ENCODE measurements at regions not wholly inside any gene's neighbourhood (a gene's known extent, or its start where the extent isn't known, plus 50 kb on each side); places are given as distances from the start of the nearest gene placed in this dataset.

DNA sequence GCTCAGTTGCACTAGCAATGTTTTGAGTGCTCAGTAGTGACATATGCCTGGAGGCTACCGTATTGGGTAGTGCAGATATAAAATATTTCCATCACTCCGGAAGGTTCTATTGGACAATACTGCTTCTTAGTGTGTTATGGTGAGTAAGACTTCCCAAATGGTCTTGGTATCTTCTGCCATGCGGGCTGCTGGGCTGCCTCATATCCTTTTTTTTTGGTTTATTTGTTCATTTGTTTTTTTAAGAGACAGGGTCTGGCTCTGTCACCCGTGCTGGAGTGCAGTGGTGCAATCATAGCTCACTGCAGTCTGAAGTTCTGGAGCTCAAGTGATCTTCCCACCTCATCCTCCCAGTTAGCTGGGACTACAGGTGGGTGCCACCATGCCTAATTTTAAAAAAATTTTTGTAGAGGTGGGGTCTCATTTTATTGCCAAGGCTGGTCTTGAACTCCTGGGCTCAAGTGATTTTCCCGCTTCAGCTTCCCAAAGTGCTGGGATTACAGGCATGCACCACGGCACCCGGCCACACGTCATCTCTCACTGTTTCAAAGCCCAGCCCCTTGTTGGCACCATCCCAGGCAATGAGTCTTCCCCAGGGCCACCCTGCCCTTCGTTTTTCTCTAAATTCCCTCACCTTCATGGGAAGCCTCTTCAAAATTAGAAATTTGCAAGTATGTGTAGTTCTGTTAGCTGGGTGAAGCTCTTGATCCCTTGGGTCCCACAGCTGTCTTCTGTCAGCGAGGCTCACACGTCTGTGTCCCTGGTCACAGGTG is 111.0 kb upstream of the KLF14 start:
- H3K4me3 ChIP-seq (ENCODE audit: low read depth in 1 of 2, low read length in 2 of 2), result no peak overlapping the region

DNA sequence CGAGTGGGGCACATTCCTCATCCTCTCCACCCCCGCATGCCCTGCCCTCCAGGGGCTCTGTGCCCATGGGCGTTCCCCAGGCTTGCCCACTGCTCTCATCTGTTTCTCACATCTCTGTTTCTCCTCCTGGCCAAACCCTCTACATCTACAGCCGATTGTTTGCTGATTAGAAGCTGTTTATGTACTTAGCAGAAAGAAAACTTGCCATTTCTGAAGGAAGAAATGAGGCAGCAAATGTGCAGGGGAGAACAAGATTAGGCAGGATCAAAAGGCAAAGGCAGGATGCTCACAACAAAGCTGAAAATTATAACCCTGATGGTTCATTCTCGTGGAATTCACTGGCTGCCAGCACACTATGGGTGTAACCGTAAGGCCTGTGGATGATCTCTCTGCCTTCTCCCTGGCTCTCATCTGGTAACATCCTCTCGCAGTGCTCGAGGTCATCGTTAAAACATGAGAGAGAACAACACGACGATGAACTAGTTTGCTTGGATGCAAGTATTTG is 111.6 kb upstream of the KLF14 start:
- no peaks in the 10 kb centered on the region for H3K9me3 ChIP-seq (ENCODE audit: insufficient read depth, low read length, severe bottlenecking)
- no peaks in the 10 kb centered on the region for H3K27me3 ChIP-seq (ENCODE audit: insufficient read depth, low read length, poor library complexity)
- DNase-seq, result no peak
- no peak for ATAC-seq (ENCODE audit: insufficient read depth, low read depth)
- TF ChIP-seq EZH2 (IDR thresholded peaks at IDR 0.05; ENCODE audit: borderline replicate concordance, low read depth, low read length, severe bottlenecking), result no peak
- TF ChIP-seq, protein P1, sequence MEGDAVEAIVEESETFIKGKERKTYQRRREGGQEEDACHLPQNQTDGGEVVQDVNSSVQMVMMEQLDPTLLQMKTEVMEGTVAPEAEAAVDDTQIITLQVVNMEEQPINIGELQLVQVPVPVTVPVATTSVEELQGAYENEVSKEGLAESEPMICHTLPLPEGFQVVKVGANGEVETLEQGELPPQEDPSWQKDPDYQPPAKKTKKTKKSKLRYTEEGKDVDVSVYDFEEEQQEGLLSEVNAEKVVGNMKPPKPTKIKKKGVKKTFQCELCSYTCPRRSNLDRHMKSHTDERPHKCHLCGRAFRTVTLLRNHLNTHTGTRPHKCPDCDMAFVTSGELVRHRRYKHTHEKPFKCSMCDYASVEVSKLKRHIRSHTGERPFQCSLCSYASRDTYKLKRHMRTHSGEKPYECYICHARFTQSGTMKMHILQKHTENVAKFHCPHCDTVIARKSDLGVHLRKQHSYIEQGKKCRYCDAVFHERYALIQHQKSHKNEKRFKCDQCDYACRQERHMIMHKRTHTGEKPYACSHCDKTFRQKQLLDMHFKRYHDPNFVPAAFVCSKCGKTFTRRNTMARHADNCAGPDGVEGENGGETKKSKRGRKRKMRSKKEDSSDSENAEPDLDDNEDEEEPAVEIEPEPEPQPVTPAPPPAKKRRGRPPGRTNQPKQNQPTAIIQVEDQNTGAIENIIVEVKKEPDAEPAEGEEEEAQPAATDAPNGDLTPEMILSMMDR (IDR thresholded peaks at IDR 0.05; ENCODE audit: borderline replicate concordance, extremely low read depth, low read length, poor library complexity, severe bottlenecking), result no peak
- H3K79me2 ChIP-seq (ENCODE audit: insufficient read depth, low read length), result no peaks in the 10 kb centered on the region
- H2AFZ ChIP-seq (ENCODE audit: low read depth, low read length), result no peak overlapping the region
- no peaks in the 10 kb centered on the region for H3K36me3 ChIP-seq (ENCODE audit: insufficient read depth, low read length)
- no peak overlapping the region for H3K27ac ChIP-seq (ENCODE audit: low read length)
- H4K20me1 ChIP-seq (ENCODE audit: insufficient read depth, low read length), result no peaks in the 10 kb centered on the region
- H3K9ac ChIP-seq (ENCODE audit: low read depth, low read length), result no peak overlapping the region
- H3K4me2 ChIP-seq (ENCODE audit: insufficient read depth, low read length), result no peak overlapping the region
- H3K4me3 ChIP-seq (ENCODE audit: low read depth in 1 of 2, low read length in 2 of 2), result no peak overlapping the region
- H3K4me1 ChIP-seq (ENCODE audit: insufficient read depth, low read length), result peaks cover 9% of the 10 kb centered on the region

More for the DNA sequence above, 111.0 kb upstream of the KLF14 start:
- peaks cover 9% of the 10 kb centered on the region for H3K4me1 ChIP-seq (ENCODE audit: insufficient read depth, low read length)
- no peaks in the 10 kb centered on the region for H4K20me1 ChIP-seq (ENCODE audit: insufficient read depth, low read length)
- DNase-seq (no peak), ATAC-seq (ENCODE audit: insufficient read depth, low read depth) (no peak)
- H3K27ac ChIP-seq (ENCODE audit: low read length), result no peak overlapping the region
- no peak overlapping the region for H3K4me2 ChIP-seq (ENCODE audit: insufficient read depth, low read length)
- H3K9me3 ChIP-seq (ENCODE audit: insufficient read depth, low read length, severe bottlenecking), result no peaks in the 10 kb centered on the region
- H3K79me2 ChIP-seq (ENCODE audit: insufficient read depth, low read length), result no peaks in the 10 kb centered on the region
- TF ChIP-seq EZH2 (IDR thresholded peaks at IDR 0.05; ENCODE audit: borderline replicate concordance, low read depth, low read length, severe bottlenecking), result no peak
- TF ChIP-seq, protein P1 (IDR thresholded peaks at IDR 0.05; ENCODE audit: borderline replicate concordance, extremely low read depth, low read length, poor library complexity, severe bottlenecking), result no peak
- H3K27me3 ChIP-seq (ENCODE audit: insufficient read depth, low read length, poor library complexity), result no peaks in the 10 kb centered on the region
- no peak overlapping the region for H3K9ac ChIP-seq (ENCODE audit: low read depth, low read length)
- H2AFZ ChIP-seq (ENCODE audit: low read depth, low read length), result no peak overlapping the region
- H3K36me3 ChIP-seq (ENCODE audit: insufficient read depth, low read length), result no peaks in the 10 kb centered on the region

DNA sequence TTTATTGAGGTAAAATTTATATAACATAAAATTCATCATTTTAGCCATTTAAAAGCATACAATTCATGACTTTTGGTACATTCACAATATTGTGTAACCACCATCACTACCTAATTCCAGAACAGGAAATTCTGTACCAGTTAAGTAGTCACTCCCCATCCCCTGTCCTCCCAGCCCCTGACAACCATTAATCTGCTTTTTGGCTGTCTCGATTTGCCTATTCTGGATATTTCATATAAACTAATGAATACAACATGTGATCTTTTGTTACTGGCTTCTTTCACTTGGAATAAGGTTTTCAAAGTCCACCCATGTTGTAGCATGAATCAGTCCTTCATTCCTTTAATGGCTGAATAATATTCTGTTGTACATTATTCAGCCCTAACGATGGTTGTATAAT is 115.6 kb upstream of the KLF14 start:
- no peaks in the 10 kb centered on the region for H4K20me1 ChIP-seq (ENCODE audit: insufficient read depth, low read length)
- TF ChIP-seq, protein P1 (IDR thresholded peaks at IDR 0.05; ENCODE audit: borderline replicate concordance, extremely low read depth, low read length, poor library complexity, severe bottlenecking), result no peak
- no peak for TF ChIP-seq EZH2 (IDR thresholded peaks at IDR 0.05; ENCODE audit: borderline replicate concordance, low read depth, low read length, severe bottlenecking)
- H2AFZ ChIP-seq (ENCODE audit: low read depth, low read length), result no peak overlapping the region
- H3K27ac ChIP-seq (ENCODE audit: low read length), result no peak overlapping the region
- H3K36me3 ChIP-seq (ENCODE audit: insufficient read depth, low read length), result no peaks in the 10 kb centered on the region
- H3K4me3 ChIP-seq (ENCODE audit: low read depth in 1 of 2, low read length in 2 of 2), result no peak overlapping the region
- no peaks in the 10 kb centered on the region for H3K4me1 ChIP-seq (ENCODE audit: insufficient read depth, low read length)
- H3K9ac ChIP-seq (ENCODE audit: low read depth, low read length), result no peak overlapping the region
- no peak for DNase-seq
- H3K27me3 ChIP-seq (ENCODE audit: insufficient read depth, low read length, poor library complexity), result no peaks in the 10 kb centered on the region
- ATAC-seq (ENCODE audit: insufficient read depth, low read depth), result no peak
- H3K4me2 ChIP-seq (ENCODE audit: insufficient read depth, low read length), result no peak overlapping the region
- no peaks in the 10 kb centered on the region for H3K79me2 ChIP-seq (ENCODE audit: insufficient read depth, low read length)
- H3K9me3 ChIP-seq (ENCODE audit: insufficient read depth, low read length, severe bottlenecking), result no peaks in the 10 kb centered on the region
